HG02885 (cell line): ENCODE measurements at regions not wholly inside any gene's neighbourhood (a gene's known extent, or its start where the extent isn't known, plus 50 kb on each side); places are given as distances from the start of the nearest gene placed in this dataset.
"Not testable (repeated sequence)": the region's sequence is repeated elsewhere in the genome, so short reads cannot be mapped to it uniquely, and the experiment has no call there.

Experiments
- ATAC-seq: cut with Tn5 transposase; IDR thresholded peaks from one replicate; pipeline ENCODE4 v1.9.1; 2021; ENCODE audit warnings: mild to moderate bottlenecking; ENCODE audit not compliant: unreplicated experiment, poor library complexity

DNA sequence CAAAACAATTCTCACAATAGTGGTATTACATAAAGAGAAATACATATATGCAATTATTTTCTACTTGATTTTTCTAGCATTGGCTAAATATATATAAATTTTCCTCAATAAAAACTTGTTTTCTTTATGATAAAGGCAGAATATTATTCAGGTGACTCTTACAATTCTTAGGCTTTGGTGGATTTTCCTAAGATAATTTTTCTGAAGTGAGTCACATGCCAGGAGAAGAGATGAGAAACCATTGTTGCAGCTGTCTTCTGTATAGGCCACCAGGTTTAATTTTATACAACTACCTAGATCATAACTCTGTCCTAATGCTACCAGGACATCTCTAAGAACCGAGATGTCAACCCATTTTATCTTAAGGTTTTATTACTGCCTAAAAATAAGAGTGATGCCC is 552.4 kb upstream of the CDH2 start:
- ATAC-seq, result no peak

- no peak for ATAC-seq
Observed at GRCh38 chr18:28728891-28729290, 552.0 kb upstream of the CDH2 start.

- ATAC-seq, result not testable (repeated sequence)
Observed at GRCh38 chr18:28727189-28727588, 550.3 kb upstream of the CDH2 start.

GRCh38 chr18:28725876-28726275 is 548.9 kb upstream of the CDH2 start:
- ATAC-seq, result no peak

DNA sequence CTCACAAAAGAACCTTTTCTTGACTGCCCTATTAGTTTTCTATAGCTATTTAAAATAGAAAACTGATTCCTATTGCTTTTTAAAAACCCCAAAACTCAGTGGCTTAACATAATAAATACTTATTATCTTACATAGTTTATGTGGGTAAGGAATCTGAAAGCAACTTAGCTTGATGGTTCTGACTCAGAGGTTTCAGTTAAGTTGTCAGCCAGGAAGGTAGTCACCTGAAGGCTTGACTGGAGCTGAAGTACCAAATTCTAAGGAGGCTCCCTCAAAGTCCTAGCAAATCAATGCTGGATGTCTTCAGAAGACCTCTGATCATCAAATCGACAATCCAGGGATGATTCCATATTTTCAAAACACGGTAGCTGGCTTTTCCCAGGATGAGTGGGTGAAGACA is 546.6 kb upstream of the CDH2 start:
- ATAC-seq, result no peak

DNA sequence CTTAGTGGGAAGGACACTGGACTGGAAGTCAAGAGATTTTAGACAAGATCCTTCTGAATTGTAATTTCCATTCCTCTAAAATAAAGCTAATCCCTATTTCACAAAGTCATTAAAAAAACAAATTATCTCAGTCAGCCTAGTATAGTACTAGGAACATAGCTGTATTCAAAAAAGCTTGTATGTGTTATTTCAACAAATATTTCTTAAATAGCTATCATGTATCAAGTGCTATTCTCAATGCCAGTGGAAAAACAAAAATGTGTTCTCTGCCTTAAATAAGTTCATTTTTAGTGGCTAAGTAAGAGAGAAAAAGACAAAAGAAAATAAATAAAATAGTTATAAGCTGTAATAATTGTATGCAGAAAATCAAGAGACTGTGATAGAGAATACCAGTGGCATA is 541.8 kb upstream of the CDH2 start:
- no peak for ATAC-seq

DNA sequence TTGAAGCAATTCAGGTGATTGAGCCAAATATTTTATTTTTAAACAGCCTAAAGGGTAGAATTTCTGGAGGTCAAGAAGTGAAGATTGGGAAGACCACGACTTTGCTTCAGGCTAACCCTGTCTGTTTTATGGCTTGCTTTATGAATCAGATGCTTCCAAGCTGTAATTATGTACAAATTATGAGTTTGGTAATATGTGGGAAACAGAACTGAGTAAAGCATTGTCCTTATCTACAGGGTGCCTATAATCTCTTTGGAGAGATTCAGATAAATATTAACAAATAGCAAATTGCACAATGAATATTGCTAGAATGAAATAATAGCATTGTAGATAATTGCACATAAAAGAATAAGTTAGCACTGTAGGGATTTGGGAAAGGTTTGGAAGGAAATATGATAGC is 539.4 kb upstream of the CDH2 start:
- no peak for ATAC-seq

- ATAC-seq, result no peak
Observed at GRCh38 chr18:28715206-28715605, 538.3 kb upstream of the CDH2 start.

- ATAC-seq, result no peak
Observed at GRCh38 chr18:28714498-28714897, 537.6 kb upstream of the CDH2 start.

DNA sequence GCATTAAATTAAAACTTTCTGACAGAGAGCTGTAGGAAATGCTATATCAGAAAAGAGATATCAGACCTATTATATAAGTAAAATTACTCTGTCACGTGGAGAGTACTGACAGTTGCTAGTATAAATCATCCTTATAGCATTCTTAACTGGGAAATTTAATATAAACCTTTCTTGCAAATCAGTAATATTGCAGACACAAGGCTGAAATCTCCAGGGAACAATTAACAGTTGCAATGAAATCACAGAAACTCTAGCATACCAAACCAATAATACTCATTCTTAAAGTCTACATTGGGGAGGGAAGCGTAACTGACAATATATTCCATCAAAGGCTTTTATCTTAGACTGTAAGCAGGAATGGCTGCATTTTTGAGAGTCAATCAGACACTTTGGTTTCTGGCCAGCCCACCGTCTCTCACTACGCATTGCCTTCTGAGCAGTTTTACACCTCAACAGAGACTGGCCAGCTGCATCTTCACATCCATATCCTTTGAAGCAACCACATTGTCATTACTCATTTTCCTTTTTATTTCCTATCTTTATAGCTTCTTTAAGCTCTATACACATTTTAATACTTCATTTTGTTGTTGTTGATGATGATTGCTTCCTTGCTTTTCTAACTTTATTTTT is 536.0 kb upstream of the CDH2 start:
- no peak for ATAC-seq

DNA sequence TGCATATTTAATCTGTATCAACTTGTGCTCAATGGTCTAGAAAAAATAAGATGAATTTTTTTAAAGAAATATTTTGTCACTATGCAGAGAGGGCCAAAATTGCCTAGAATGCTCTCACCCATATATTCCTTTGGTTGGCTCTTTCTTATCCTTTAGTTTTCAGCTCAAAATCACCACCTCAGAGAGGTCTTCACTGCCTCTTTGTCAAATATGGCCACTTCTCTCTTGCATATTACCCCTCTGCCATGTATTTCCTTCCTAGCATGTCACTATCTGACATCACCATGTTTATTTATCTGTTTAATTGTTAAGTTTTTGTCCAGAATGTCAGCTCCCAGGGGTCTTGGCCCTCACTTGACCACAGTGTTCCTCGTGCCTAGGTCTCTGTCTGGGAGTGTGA is 535.2 kb upstream of the CDH2 start:
- ATAC-seq, result no peak

- ATAC-seq, result no peak
Observed at GRCh38 chr18:28711096-28711495, 534.2 kb upstream of the CDH2 start.

DNA sequence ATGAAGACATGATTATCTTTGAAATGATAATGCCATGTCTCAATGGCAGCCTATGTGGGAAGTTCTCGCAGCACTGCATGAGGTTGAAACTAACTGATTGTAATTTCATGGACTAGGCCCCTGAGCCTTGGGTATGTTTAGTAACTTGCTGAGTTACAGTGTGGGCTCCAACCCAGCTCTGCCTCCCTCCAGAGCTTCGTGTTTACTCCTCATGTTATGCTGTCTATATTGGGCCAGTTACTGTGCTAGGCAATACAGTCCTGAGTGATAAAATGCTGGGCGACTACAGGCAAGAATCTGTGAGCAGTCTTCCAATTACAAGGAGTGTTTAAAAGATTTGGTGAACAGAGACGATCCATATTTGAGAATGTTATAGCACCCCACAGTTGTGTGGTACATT is 530.1 kb upstream of the CDH2 start:
- no peak for ATAC-seq

GRCh38 chr18:28706397-28706796 is 529.5 kb upstream of the CDH2 start:
- ATAC-seq, result no peak

DNA sequence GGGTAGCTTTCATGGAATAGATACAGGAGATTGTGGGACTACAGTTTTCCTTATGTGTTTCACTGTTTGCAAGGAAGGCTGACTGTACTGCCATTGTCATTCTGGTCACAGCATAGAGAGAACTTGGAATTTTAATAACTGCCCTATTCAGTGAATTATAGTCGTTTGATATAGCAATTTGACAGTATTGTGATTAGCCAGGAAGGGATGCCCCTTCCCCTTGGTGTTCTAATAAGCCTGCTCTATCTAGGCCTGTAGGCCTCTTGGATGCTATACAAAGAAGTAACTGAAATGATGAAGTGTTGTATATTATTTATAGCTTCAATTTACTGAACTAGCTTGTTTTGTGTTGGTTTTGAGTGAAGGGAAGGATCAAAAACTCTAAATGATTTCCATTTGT is 528.6 kb upstream of the CDH2 start:
- ATAC-seq, result no peak

DNA sequence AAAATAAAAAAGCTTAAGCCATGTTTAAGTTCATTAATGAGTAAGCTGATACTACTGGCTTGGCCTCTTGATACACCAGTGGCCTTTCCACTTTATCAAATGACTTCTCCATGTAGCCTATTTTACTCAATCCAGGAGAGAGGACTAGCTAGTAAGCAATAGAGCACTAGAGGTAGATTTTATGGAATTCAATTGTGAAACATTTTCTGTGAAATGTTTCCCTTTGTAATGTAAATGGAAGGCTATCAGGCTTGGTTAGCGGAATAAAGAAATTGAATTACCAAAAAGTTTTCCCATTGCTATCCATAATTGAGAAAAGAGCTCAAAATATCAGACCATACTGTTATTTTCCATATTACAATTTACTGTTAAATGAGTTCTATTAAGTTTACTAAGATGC is 515.4 kb upstream of the CDH2 start:
- no peak for ATAC-seq

DNA sequence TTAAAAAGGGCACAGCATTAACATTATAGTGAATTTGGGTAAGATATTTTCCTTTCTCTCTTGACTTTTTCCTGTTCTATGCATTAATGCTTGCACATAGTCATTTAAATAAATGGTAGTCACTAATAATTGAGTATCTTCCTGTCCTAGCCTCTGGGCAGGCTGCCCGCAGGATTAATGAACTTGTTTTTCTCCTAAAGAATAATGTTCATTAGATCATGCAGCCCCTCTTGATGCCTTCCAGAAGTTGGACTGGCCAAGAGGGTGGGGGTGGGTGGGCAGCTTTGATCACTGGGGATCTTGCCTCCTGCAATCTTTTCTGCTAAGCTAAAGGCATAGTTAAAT is 514.5 kb upstream of the CDH2 start:
- ATAC-seq, result no peak

DNA sequence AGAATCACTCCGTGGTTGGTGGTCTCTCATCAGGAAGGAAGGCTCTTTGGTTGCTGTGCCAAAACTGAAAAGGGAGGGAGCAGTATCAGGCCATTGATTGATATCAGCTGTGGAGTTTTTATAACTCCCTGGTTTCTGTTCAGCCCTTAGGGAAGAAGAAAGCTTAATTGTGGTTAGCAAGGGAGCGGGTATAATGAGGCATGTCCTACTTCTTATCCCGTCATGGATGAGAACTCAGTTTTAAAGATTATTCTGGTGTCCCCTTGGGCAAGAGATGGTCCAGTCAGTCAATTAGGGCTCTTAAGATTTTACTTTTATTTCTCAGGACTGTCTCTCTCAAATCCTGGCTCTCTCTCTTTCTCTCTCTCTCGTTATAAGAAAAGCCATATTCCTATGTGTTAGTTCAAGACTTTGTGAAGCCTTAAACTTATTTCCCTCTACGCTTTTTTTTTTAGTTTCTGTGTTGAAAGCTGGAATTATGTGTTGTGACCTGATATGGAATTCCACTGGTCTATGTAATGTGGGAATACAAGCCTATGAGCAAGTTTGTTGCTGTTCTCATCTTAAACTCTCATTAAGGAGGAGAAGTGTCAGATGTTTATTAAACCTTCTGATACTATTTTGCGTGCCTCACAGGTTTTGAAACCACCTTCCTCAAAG is 514.0 kb upstream of the CDH2 start:
- no peak for ATAC-seq

DNA sequence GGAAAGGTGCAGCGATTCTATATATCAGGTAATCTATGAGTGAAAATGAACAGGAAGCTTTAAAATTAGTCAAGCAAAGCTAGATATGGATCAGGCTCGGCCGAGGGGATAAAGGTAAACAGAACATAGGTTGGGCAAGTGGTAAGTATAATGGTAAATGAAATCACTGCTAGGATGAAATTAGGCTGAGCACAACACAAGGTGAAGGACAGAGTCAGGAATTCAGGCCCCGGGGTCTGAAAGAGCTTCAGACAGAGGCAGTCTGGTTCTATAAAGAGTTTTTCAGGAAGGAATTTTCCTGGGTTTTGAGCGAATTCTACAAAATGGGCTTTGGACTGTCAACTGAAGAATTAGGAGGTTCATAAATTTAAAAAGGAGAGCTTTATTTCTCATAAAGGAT is 513.2 kb upstream of the CDH2 start:
- ATAC-seq, result no peak

DNA sequence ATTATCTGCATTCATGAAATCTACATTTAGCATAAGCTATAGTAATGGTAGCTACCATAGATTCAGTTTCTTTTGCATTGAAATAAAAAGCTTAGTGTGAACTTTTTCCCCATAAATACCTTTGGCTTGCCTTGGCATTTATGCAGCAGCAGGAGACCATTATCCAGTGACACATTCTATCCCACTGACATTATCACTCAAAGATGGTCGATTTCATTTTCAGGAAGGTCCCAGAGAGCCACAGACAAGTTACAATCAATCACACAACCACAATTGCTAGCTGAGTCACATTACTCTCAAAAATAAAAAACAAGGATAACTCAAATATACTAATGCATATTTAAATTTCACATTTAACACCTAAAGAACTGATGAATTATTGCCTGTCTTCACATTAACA is 512.7 kb upstream of the CDH2 start:
- no peak for ATAC-seq

DNA sequence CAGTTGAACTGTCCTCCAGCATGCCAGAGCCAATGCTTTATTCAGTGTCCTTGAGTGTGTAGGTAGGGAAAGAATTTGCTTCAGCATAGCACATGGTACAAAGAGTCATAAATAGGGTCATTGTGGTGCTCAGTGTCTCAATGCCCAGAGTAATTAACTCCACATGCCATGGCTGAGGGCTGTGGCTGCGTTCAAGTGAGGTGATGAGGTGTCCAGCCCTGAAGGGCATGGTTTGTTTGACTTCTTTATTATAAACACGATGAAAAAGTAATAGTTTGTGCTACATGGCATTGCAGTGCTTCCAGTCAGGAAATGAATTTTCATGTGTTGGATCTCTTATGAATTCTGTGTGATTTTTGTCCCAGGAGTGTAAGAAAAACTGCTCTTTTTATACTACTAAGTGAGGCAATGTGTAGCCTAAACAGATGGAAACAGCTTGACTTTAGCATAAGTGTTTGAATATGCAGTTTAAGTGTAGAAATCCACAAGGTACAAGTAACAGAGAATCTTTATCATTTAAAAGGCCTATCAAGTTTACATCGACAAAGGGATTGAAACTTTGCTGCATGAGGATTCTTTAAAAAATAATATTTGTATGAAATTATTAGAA is 507.9 kb upstream of the CDH2 start:
- ATAC-seq, result no peak

- ATAC-seq, result no peak
Observed at GRCh38 chr18:28682912-28683311, 506.0 kb upstream of the CDH2 start.
